Ovary (tissue), 7 donors: ENCODE measurements at regions not wholly inside any gene's neighbourhood (a gene's known extent, or its start where the extent isn't known, plus 50 kb on each side); places are given as distances from the start of the nearest gene placed in this dataset.

ENCODE experiments used
- DNase-seq, 5 donors: peaks; one replicate each; pipeline ENCODE4 v3.0.0-alpha.2; 2019 to 2020
- H3K27ac ChIP-seq, 2 donors: fragments of 200-600 bp; one replicate each; pipeline versions ENCODE4 v1.5.1 to v1.8.0; 2019 to 2022
- H3K27me3 ChIP-seq: fragments of 200-600 bp; one replicate; pipeline ENCODE4 v1.8.0; 2022
- H3K36me3 ChIP-seq: fragments of 200-600 bp; sonication (generic); one replicate; pipeline ENCODE4 v1.5.1; 2019
- H3K4me1 ChIP-seq: one replicate; pipeline ENCODE4 v1.8.1; 2013; ENCODE audit warnings: mild to moderate bottlenecking, moderate library complexity; ENCODE audit not compliant: insufficient read depth
- H3K4me3 ChIP-seq: fragments of 200-600 bp; sonication (generic); one replicate; pipeline ENCODE4 v1.5.1; 2017
- H3K9me3 ChIP-seq, 2 donors: fragments of 200-600 bp in 1 of 2; sonication (generic) in 1 of 2; one replicate each; pipeline versions ENCODE4 v1.5.1 to v1.8.1; 2013 to 2019; ENCODE audit warnings: mild to moderate bottlenecking in 1 of 2, moderate library complexity in 1 of 2
- EP300 ChIP-seq: sonication (generic); formaldehyde crosslinking; IDR thresholded peaks from one replicate; pipeline ENCODE4 v1.6.1; 2017; ENCODE audit warnings: antibody characterized with exemption
- POLR2A ChIP-seq: fragments of 450-650 bp; IDR thresholded peaks from one replicate; pipeline ENCODE4 v1.6.1; 2017; ENCODE audit warnings: antibody characterized with exemption, mild to moderate bottlenecking, moderate library complexity
- WGBS, 3 donors: extraction: QIAGEN DNeasy Blood & Tissue Kit in 1 of 3; methylation state at CpG; one replicate each; pipeline versions ENCODE4 v1.1.5 to v1.1.7; 2013 to 2017; 5-methylcytosine and 5-hydroxymethylcytosine counted together
- intact Hi-C, 4 donors: fragments of 100-400 bp; cut with DNase I; formaldehyde crosslinking; loops; one replicate each; pipeline versions ENCODE4 v1.11.0 to v1.15.1; 2022 to 2023
- TF ChIP-seq, protein P1 (sequence below), 3 donors: fragments of 450-650 bp in 2 of 3; fragments of 200-600 bp in 1 of 3; IDR thresholded peaks; one replicate each; pipeline versions ENCODE4 v1.5.1 to v1.8.0; 2016 to 2022; ENCODE audit warnings: antibody characterized with exemption in 3 of 3, mild to moderate bottlenecking in 1 of 3
- donor health status: DM: no; HTN: no; CAD: no; lungs with moderate emphysema.
- donor health status: DM: no; HTN: no; CAD: no.
- donor health status: Bipolar disorder and iron deficiency.
- donor health status: DM: no; HTN: no; CAD: no.
- donor health status: DM: yes; HTN: yes; CAD: no.

DNA sequence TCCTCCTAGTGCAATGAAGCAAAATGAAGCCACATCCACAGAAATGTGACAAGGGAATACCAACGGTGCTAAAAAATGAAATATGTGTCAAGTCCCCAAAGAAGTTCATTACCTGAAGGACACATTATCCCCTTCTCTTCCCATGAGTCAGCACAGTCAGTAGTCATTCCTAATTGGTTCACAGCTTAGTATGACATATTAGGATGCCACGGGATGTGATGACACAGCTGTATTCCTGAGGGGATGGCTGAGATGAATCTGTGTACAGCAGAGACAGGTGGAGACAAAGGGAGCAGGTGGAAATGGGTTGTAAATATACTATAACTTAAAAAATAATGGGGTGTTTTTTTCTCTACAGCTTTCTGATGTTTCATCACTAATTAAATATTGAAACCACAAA is 273.4 kb downstream of the ARRDC4 start:
- Histone ChIP-seq H3K27me3 (no peaks in the 10 kb centered on the region), H3K36me3 (no peaks in the 10 kb centered on the region), H3K4me3 (no peak overlapping the region), H3K27ac (no peak overlapping the region), H3K9me3 (no peaks in the 10 kb centered on the region), H3K4me1 (no peaks in the 10 kb centered on the region)
- no peak for DNase-seq
- WGBS, 3 donors: 66 to 77% (median 69%) methylated on average over 2 of the region's 2 CpGs
- intact Hi-C loops: no loop called here
- TF ChIP-seq POLR2A (no peak), EP300 (no peak)
- TF ChIP-seq, protein P1, sequence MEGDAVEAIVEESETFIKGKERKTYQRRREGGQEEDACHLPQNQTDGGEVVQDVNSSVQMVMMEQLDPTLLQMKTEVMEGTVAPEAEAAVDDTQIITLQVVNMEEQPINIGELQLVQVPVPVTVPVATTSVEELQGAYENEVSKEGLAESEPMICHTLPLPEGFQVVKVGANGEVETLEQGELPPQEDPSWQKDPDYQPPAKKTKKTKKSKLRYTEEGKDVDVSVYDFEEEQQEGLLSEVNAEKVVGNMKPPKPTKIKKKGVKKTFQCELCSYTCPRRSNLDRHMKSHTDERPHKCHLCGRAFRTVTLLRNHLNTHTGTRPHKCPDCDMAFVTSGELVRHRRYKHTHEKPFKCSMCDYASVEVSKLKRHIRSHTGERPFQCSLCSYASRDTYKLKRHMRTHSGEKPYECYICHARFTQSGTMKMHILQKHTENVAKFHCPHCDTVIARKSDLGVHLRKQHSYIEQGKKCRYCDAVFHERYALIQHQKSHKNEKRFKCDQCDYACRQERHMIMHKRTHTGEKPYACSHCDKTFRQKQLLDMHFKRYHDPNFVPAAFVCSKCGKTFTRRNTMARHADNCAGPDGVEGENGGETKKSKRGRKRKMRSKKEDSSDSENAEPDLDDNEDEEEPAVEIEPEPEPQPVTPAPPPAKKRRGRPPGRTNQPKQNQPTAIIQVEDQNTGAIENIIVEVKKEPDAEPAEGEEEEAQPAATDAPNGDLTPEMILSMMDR (IDR thresholded peaks at IDR 0.05): no peak

DNA sequence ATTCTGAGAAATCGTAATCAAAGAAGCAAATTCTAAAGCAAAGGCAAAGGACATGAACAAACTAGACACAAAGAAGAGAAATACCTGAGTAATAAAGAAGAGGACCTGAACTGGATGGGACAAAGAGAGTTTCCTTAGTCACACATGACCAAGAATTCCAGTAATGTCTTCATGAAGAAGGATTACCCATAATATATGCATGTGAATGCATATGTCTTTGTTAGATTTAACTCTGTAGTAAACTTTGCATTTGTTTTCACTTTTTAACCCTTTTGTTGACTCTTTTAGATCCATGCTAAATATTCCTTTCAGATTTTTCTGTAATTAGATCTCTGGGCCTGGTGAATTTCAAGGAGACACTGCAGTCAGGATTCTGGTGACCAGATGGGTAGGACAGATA is 279.8 kb downstream of the ARRDC4 start:
- no peaks in the 10 kb centered on the region for H3K4me1 ChIP-seq
- WGBS, 3 donors: 0% methylated on average over 1 of the region's 1 CpG; no CpG with 5 or more reads in 1 of the 3 donors
- H3K27ac ChIP-seq: no peak overlapping the region
- H3K36me3 ChIP-seq: no peaks in the 10 kb centered on the region
- no peak overlapping the region for H3K4me3 ChIP-seq
- H3K9me3 ChIP-seq: no peaks in the 10 kb centered on the region
- no peak for DNase-seq
- no peaks in the 10 kb centered on the region for H3K27me3 ChIP-seq
- no peak for TF ChIP-seq EP300
- TF ChIP-seq, protein P1 (IDR thresholded peaks at IDR 0.05): no peak
- intact Hi-C loops: no loop called here

DNA sequence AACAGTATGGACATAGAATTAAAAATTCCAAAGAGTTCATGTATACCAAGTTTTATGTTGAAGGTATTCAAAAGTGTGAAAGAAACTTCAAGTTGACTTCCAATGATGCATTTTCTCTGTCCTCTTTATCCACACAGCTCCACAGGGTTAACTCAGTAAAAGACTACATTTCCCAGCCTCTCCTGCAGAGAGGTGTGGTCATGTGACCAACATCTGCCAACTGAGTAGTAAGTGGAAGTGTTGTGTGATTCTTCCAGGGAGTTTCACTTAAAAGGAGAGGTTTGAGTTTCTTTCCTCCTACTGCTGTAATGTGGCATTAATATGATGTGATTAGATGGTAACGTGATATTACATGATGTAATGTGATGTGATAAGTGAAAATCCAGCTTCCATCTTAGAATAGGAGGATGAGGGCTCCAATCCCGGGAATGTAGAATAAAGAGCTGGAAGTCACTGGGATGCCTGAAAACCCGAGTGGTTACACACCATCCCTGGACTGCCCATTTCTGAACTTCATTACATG is 280.6 kb downstream of the ARRDC4 start:
- no peak overlapping the region for H3K4me3 ChIP-seq
- DNase-seq: no peak
- WGBS, 3 donors: 73 to 81% (median 78%) methylated on average over 3 of the region's 3 CpGs
- no peaks in the 10 kb centered on the region for H3K36me3 ChIP-seq
- no peak overlapping the region for H3K27ac ChIP-seq
- intact Hi-C loops: no loop called here
- H3K9me3 ChIP-seq: no peaks in the 10 kb centered on the region
- H3K27me3 ChIP-seq: no peaks in the 10 kb centered on the region
- no peaks in the 10 kb centered on the region for H3K4me1 ChIP-seq
- TF ChIP-seq POLR2A (no peak), EP300 (no peak)
- TF ChIP-seq, protein P1 (IDR thresholded peaks at IDR 0.05): no peak

DNA sequence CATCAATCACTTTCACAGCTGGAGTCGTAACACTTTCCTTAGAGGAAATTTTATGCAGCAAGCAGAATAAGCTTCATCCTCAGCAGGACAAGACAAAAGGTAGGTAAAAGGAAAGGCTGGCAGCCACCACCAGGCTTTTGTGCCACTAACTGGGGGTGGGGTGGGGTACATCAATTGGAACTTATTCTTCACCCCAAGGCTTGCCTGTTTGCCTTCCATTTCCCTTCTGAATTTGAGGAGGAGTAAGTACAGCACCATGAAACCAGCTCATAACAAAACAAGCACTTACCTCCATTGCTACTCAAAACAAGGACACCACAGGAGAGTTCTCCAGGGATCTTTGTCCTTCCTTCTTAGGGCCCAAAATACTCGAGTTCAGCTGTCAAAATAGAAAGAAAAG is 296.8 kb downstream of the ARRDC4 start:
- 13 to 27% (median 18%) methylated on average over 2 of the region's 2 CpGs for WGBS, 3 donors
- Histone ChIP-seq H3K27me3 (no peaks in the 10 kb centered on the region), H3K9me3 (no peaks in the 10 kb centered on the region), H3K36me3 (no peaks in the 10 kb centered on the region), H3K4me3 (no peak overlapping the region), H3K27ac (no peak overlapping the region), H3K4me1 (no peaks in the 10 kb centered on the region)
- intact Hi-C loops: no loop called here
- TF ChIP-seq EP300 (no peak), POLR2A (no peak)
- TF ChIP-seq, protein P1 (IDR thresholded peaks at IDR 0.05): no peak
- no peak for DNase-seq
